H9 (cell line): ENCODE measurements at regions not wholly inside any gene's neighbourhood (a gene's known extent, or its start where the extent isn't known, plus 50 kb on each side); places are given as distances from the start of the nearest gene placed in this dataset.

ENCODE experiments used
- DNase-seq: peaks from one replicate; pipeline ENCODE4 v3.0.0-alpha.2; 2017
- H2AFZ ChIP-seq: one replicate; pipeline ENCODE4 v1.6.1; 2013; ENCODE audit warnings: mild to moderate bottlenecking, low read length, control low read depth, moderate library complexity
- H2AK5ac ChIP-seq: 2 replicates; pipeline ENCODE4 v1.6.1; 2013; ENCODE audit warnings: low read length, control low read depth, mixed read lengths; ENCODE audit not compliant: insufficient read length
- H2BK120ac ChIP-seq: one replicate; pipeline ENCODE4 v1.6.1; 2013; ENCODE audit warnings: low read depth, mild to moderate bottlenecking, low read length, control low read depth, inconsistent platforms; ENCODE audit not compliant: poor library complexity, severe bottlenecking
- H2BK12ac ChIP-seq: 2 replicates; pipeline ENCODE4 v1.6.1; 2013; ENCODE audit warnings: low read length, control low read depth, mixed read lengths, low read depth; ENCODE audit not compliant: insufficient read length
- H2BK15ac ChIP-seq: 2 replicates; pipeline ENCODE4 v1.6.1; 2013; ENCODE audit warnings: low read depth, low read length, control low read depth
- H2BK20ac ChIP-seq: one replicate; pipeline ENCODE4 v1.6.1; 2013; ENCODE audit warnings: low read depth, mild to moderate bottlenecking, low read length, control low read depth, inconsistent platforms; ENCODE audit not compliant: poor library complexity, severe bottlenecking
- H2BK5ac ChIP-seq: 2 replicates; pipeline ENCODE4 v1.6.1; 2013; ENCODE audit warnings: low read length, control low read depth, mixed read lengths; ENCODE audit not compliant: insufficient read length
- H3K14ac ChIP-seq: 2 replicates; pipeline ENCODE4 v1.6.1; 2013; ENCODE audit warnings: low read length, control low read depth; ENCODE audit not compliant: insufficient read depth
- H3K18ac ChIP-seq: 2 replicates; pipeline ENCODE4 v1.6.1; 2013; ENCODE audit warnings: low read depth, mild to moderate bottlenecking, mixed read lengths, low read length, control low read depth; ENCODE audit not compliant: insufficient read length
- H3K23ac ChIP-seq: 2 replicates; pipeline ENCODE4 v1.6.1; 2013; ENCODE audit warnings: low read length, control low read depth, mixed read lengths, low read depth; ENCODE audit not compliant: insufficient read length
- H3K23me2 ChIP-seq: 2 replicates; pipeline ENCODE4 v1.6.1; 2013; ENCODE audit warnings: low read depth, mild to moderate bottlenecking, mixed read lengths, low read length, control low read depth; ENCODE audit not compliant: insufficient read length, poor library complexity, severe bottlenecking
- H3K27ac ChIP-seq: 2 replicates; pipeline ENCODE4 v1.5.1; 2013; ENCODE audit warnings: low read length, control low read depth, mixed read lengths, low read depth; ENCODE audit not compliant: insufficient read length
- H3K27me3 ChIP-seq: 2 replicates; pipeline ENCODE4 v1.6.1; 2013; ENCODE audit warnings: low read length, control low read depth, inconsistent platforms; ENCODE audit not compliant: insufficient read depth
- H3K4ac ChIP-seq: 2 replicates; pipeline ENCODE4 v1.6.1; 2013; ENCODE audit warnings: low read depth, mild to moderate bottlenecking, control low read depth, inconsistent platforms, low read length, moderate library complexity
- H3K4me1 ChIP-seq: 2 replicates; pipeline ENCODE4 v1.6.1; 2013; ENCODE audit warnings: low read length, control low read depth, inconsistent platforms; ENCODE audit not compliant: insufficient read depth
- H3K4me2 ChIP-seq: 2 replicates; pipeline ENCODE4 v1.6.1; 2013; ENCODE audit warnings: low read length, control low read depth, mixed read lengths; ENCODE audit not compliant: insufficient read length, insufficient read depth
- H3K56ac ChIP-seq: 2 replicates; pipeline ENCODE4 v1.6.1; 2013; ENCODE audit warnings: low read depth, mild to moderate bottlenecking, mixed read lengths, low read length, control low read depth; ENCODE audit not compliant: insufficient read length
- H3K79me1 ChIP-seq: 2 replicates; pipeline ENCODE4 v1.6.1; 2013; ENCODE audit warnings: low read depth, mild to moderate bottlenecking, moderate library complexity, low read length, control low read depth, inconsistent platforms; ENCODE audit not compliant: insufficient read depth, poor library complexity, severe bottlenecking
- H3K79me2 ChIP-seq: 2 replicates; pipeline ENCODE4 v1.6.1; 2013; ENCODE audit warnings: low read length, control low read depth, inconsistent platforms; ENCODE audit not compliant: insufficient read depth
- H3K9ac ChIP-seq: 2 replicates; pipeline ENCODE4 v1.6.1; 2013; ENCODE audit warnings: low read length, control low read depth, mixed read lengths; ENCODE audit not compliant: insufficient read length; ENCODE audit errors: extremely low read depth
- H3K9me3 ChIP-seq: one replicate; pipeline ENCODE4 v1.6.1; 2013; ENCODE audit warnings: low read depth, low read length, inconsistent platforms; ENCODE audit not compliant: control insufficient read depth
- H3T11ph ChIP-seq: one replicate; pipeline ENCODE4 v1.6.1; 2013; ENCODE audit warnings: mild to moderate bottlenecking, low read length, control low read depth, inconsistent platforms
- H4K20me1 ChIP-seq: one replicate; pipeline ENCODE4 v1.6.1; 2013; ENCODE audit not compliant: control insufficient read depth, insufficient read length, insufficient read depth
- H4K5ac ChIP-seq: 2 replicates; pipeline ENCODE4 v1.6.1; 2013; ENCODE audit warnings: low read depth, mild to moderate bottlenecking, mixed read lengths, low read length, control low read depth; ENCODE audit not compliant: insufficient read length
- H4K8ac ChIP-seq: replicated peaks from 2 replicates; pipeline ENCODE4 v1.6.1; 2013; ENCODE audit warnings: low read length, control low read depth, mixed read lengths, low read depth; ENCODE audit not compliant: insufficient read length
- H4K91ac ChIP-seq: 2 replicates; pipeline ENCODE4 v1.6.1; 2013; ENCODE audit warnings: low read depth, mild to moderate bottlenecking, moderate library complexity, mixed read lengths, low read length, control low read depth; ENCODE audit not compliant: insufficient read length
- H3K27ac Mint-ChIP-seq, 3 experiments: 2 replicates in 2 of 3; 3 replicates in 1 of 3; pipeline ENCODE4 v1.8.0; 2020 to 2021; ENCODE audit warnings: mixed read lengths in 3 of 3, mild to moderate bottlenecking in 1 of 3, moderate library complexity in 1 of 3
- H3K27me3 Mint-ChIP-seq: 2 replicates; pipeline ENCODE4 v1.8.0; 2021; ENCODE audit warnings: low read depth, mild to moderate bottlenecking, moderate library complexity, mixed read lengths
- H3K36me3 Mint-ChIP-seq, 3 experiments: 2 replicates in 2 of 3; 3 replicates in 1 of 3; pipeline ENCODE4 v1.8.0; 2020 to 2021; ENCODE audit warnings: low read depth in 3 of 3, mixed read lengths in 3 of 3; ENCODE audit not compliant: insufficient read depth in 1 of 3
- H3K4me1 Mint-ChIP-seq, 2 experiments: 2 replicates each; pipeline ENCODE4 v1.8.0; 2020; ENCODE audit warnings: mixed read lengths in 2 of 2
- H3K4me3 Mint-ChIP-seq, 2 experiments: 2 replicates in 1 of 2; 3 replicates in 1 of 2; pipeline ENCODE4 v1.8.0; 2020 to 2021; ENCODE audit warnings: mild to moderate bottlenecking in 2 of 2, mixed read lengths in 2 of 2, moderate library complexity in 1 of 2
- H3K9me3 Mint-ChIP-seq, 2 experiments: 2 replicates in 1 of 2; 3 replicates in 1 of 2; pipeline ENCODE4 v1.8.0; 2020; ENCODE audit warnings: mild to moderate bottlenecking in 2 of 2, mixed read lengths in 2 of 2, moderate library complexity in 1 of 2
- CTCF ChIP-seq: fragments of 200-600 bp; sonication (generic); conservative IDR thresholded peaks from 3 replicates; pipeline ENCODE4 v1.8.0; 2021; ENCODE audit warnings: antibody characterized with exemption, mild to moderate bottlenecking
- WGBS: extraction: QIAGEN DNeasy Blood & Tissue Kit; methylation state at CpG from one replicate; pipeline ENCODE4 v1.1.7; 2013; ENCODE audit warnings: missing lambda C conversion rate, low lambda C conversion rate, mixed read lengths; ENCODE audit not compliant: insufficient read length; ENCODE audit errors: extremely low coverage; 5-methylcytosine and 5-hydroxymethylcytosine counted together

- Histone ChIP-seq H2AFZ (no peak overlapping the region), H3K4me2 (no peak overlapping the region), H3K27ac (no peak overlapping the region), H3K4me1 (no peaks in the 10 kb centered on the region), H3K56ac (no peak overlapping the region), H3K79me1 (no peaks in the 10 kb centered on the region), H3T11ph (no peak overlapping the region), H3K27me3 (no peaks in the 10 kb centered on the region; the same call in 1 of the 2 replicates), H4K91ac (no peak overlapping the region), H3K9me3 (no peaks in the 10 kb centered on the region), H2BK12ac (no peak overlapping the region), H4K20me1 (no peaks in the 10 kb centered on the region), H3K23me2 (no peaks in the 10 kb centered on the region), H3K9ac (no peak overlapping the region), H2BK20ac (no peak overlapping the region), H2BK120ac (no peak overlapping the region), H2BK5ac (no peak overlapping the region), H4K5ac (no peak overlapping the region), H3K79me2 (no peaks in the 10 kb centered on the region), H4K8ac (no peak overlapping the region), H2AK5ac (no peak overlapping the region), H2BK15ac (no peak overlapping the region), H3K4ac (no peak overlapping the region), H3K14ac (no peak overlapping the region), H3K18ac (no peak overlapping the region), H3K23ac (no peak overlapping the region)
- Mint-ChIP-seq H3K27ac (no peak overlapping the region), H3K36me3 (no peaks in the 10 kb centered on the region), H3K9me3 (no peaks in the 10 kb centered on the region), H3K4me1 (peaks cover 0 to 9% of the 10 kb centered on the region in 2 experiments; a peak in 2 of 4 replicates), H3K4me3 (no peak overlapping the region), H3K27me3 (peaks cover 22% of the 10 kb centered on the region)
- WGBS, result 100% methylated on average over 1 of the region's 4 CpGs
- DNase-seq, result no peak
- TF ChIP-seq CTCF, result no peak
Observed at GRCh38 chr2:217252181-217252580, 392.3 kb upstream of the TNP1 start.
